Left kidney (tissue), 1 donor: ENCODE measurements at regions not wholly inside any gene's neighbourhood (a gene's known extent, or its start where the extent isn't known, plus 50 kb on each side); places are given as distances from the start of the nearest gene placed in this dataset.

ENCODE experiments used
- DNase-seq: peaks from one replicate; pipeline ENCODE4 v3.0.0-alpha.2; 2013

GRCh38 chr12:67370979-67371378, 101.8 kb downstream of the CAND1 start:
- no peak for DNase-seq

- DNase-seq: no peak
These were observed 107.9 kb downstream of the CAND1 start for GRCh38 chr12:67377021-67377420.

GRCh38 chr12:67377541-67377940, 108.4 kb downstream of the CAND1 start:
- no peak for DNase-seq

- DNase-seq: no peak
These were observed 113.2 kb downstream of the CAND1 start for GRCh38 chr12:67382241-67382871.

- DNase-seq: no peak
These were observed 117.9 kb downstream of the CAND1 start for GRCh38 chr12:67386869-67387565.

GRCh38 chr12:67388331-67389138, 119.4 kb downstream of the CAND1 start:
- DNase-seq: peak; percentile 50

- no peak for DNase-seq
These were observed 121.1 kb downstream of the CAND1 start for GRCh38 chr12:67390273-67390672.

GRCh38 chr12:67391034-67391433, 121.9 kb downstream of the CAND1 start:
- DNase-seq: no peak

- no peak for DNase-seq
These were observed 122.5 kb downstream of the CAND1 start for GRCh38 chr12:67391656-67392055.

- no peak for DNase-seq
These were observed 125.4 kb downstream of the CAND1 start for GRCh38 chr12:67394550-67394949.

GRCh38 chr12:67400742-67401141, 131.6 kb downstream of the CAND1 start:
- DNase-seq: no peak

GRCh38 chr12:67410246-67410645, 141.1 kb downstream of the CAND1 start:
- no peak for DNase-seq

- no peak for DNase-seq
These were observed 141.5 kb downstream of the CAND1 start for GRCh38 chr12:67410667-67411067.

GRCh38 chr12:67411562-67411961, 142.4 kb downstream of the CAND1 start:
- no peak for DNase-seq

GRCh38 chr12:67413577-67413976, 144.4 kb downstream of the CAND1 start:
- no peak for DNase-seq

GRCh38 chr12:67414011-67414715, 145.0 kb downstream of the CAND1 start:
- no peak for DNase-seq

GRCh38 chr12:67415473-67415872, 146.3 kb downstream of the CAND1 start:
- DNase-seq: peak; percentile 46

GRCh38 chr12:67419810-67420209, 150.7 kb downstream of the CAND1 start:
- no peak for DNase-seq

GRCh38 chr12:67420506-67420905, 151.3 kb downstream of the CAND1 start:
- DNase-seq: no peak

GRCh38 chr12:67422081-67422480, 152.9 kb downstream of the CAND1 start:
- no peak for DNase-seq

- DNase-seq: no peak
These were observed 155.6 kb downstream of the CAND1 start for GRCh38 chr12:67424784-67425183.

- DNase-seq: no peak
These were observed 156.2 kb downstream of the CAND1 start for GRCh38 chr12:67425394-67425793.

GRCh38 chr12:67426067-67426466, 156.9 kb downstream of the CAND1 start:
- DNase-seq: peak; percentile 71
